ENCODE measurements at regions not wholly inside any gene's neighbourhood (a gene's known extent, or its start where the extent isn't known, plus 50 kb on each side); places are given as distances from the start of the nearest gene placed in this dataset.

DNA sequence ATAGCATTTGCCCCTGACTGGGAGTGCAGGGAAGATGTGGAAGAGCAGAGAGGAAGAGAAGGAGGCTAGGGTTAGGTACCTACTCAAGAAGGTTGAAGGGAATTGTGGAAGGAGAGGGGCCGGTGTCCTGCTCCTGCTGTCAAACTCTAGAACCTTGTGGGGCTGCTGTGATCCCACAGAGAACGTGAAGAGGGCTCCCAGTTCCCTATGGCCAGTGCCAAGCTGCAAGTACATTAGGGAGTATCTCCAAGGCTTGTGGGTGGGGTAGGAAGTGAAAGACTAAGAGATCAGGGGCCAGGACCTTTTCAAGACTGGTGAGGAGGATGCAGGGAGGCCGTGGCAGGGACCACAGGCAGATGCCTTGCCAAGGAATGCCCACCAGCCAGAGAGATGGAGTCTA is 263.4 kb downstream of the CDH26 start:
- H3K4me1 Mint-ChIP-seq = peaks cover 9% of the 10 kb centered on the region
- Histone ChIP-seq H3K79me2 (ENCODE audit: low read depth) (no peaks in the 10 kb centered on the region), H3K9ac (no peak overlapping the region), H3K27ac (no peak overlapping the region), H3K4me3 (no peak overlapping the region), H3K4me2 (no peak overlapping the region), H3F3A (ENCODE audit: low read depth) (no peaks in the 10 kb centered on the region), H3K4me1 (no peaks in the 10 kb centered on the region), H3K27me3 (no peaks in the 10 kb centered on the region), H2AFZ (replicated peaks) (no peak overlapping the region), H3K9me3 (ENCODE audit: low read depth) (no peaks in the 10 kb centered on the region), H3K36me3 (no peaks in the 10 kb centered on the region), H4K20me1 (ENCODE audit: low read depth) (no peaks in the 10 kb centered on the region)
- no peaks in the 10 kb centered on the region for H3K36me3 Mint-ChIP-seq
- no peak overlapping the region for H3K4me3 Mint-ChIP-seq
- no peak for DNase-seq (ENCODE audit: low spot score)
- H3K9me3 Mint-ChIP-seq = no peaks in the 10 kb centered on the region
- no peaks in the 10 kb centered on the region for H3K27me3 Mint-ChIP-seq (ENCODE audit: insufficient read depth, low read depth)
- no peak overlapping the region for H3K27ac Mint-ChIP-seq
- TF ChIP-seq EZH2 (IDR thresholded peaks at IDR 0.05) (no peak), EZH2phosphoT487 (IDR thresholded peaks at IDR 0.05) (no peak)
- TF ChIP-seq, protein P1, sequence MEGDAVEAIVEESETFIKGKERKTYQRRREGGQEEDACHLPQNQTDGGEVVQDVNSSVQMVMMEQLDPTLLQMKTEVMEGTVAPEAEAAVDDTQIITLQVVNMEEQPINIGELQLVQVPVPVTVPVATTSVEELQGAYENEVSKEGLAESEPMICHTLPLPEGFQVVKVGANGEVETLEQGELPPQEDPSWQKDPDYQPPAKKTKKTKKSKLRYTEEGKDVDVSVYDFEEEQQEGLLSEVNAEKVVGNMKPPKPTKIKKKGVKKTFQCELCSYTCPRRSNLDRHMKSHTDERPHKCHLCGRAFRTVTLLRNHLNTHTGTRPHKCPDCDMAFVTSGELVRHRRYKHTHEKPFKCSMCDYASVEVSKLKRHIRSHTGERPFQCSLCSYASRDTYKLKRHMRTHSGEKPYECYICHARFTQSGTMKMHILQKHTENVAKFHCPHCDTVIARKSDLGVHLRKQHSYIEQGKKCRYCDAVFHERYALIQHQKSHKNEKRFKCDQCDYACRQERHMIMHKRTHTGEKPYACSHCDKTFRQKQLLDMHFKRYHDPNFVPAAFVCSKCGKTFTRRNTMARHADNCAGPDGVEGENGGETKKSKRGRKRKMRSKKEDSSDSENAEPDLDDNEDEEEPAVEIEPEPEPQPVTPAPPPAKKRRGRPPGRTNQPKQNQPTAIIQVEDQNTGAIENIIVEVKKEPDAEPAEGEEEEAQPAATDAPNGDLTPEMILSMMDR (IDR thresholded peaks at IDR 0.05) = no peak

GRCh38 chr20:60222497-60222896 is 264.3 kb downstream of the CDH26 start:
- no peak overlapping the region for H3K9ac ChIP-seq
- Mint-ChIP-seq H3K27ac (no peak overlapping the region), H3K4me3 (no peak overlapping the region), H3K4me1 (peaks cover 9% of the 10 kb centered on the region), H3K9me3 (no peaks in the 10 kb centered on the region), H3K36me3 (no peaks in the 10 kb centered on the region), H3K27me3 (ENCODE audit: insufficient read depth, low read depth) (no peaks in the 10 kb centered on the region)
- no peak overlapping the region for H3K4me3 ChIP-seq
- H4K20me1 ChIP-seq (ENCODE audit: low read depth) = no peaks in the 10 kb centered on the region
- no peak for TF ChIP-seq EZH2 (IDR thresholded peaks at IDR 0.05)
- TF ChIP-seq, protein P1 (IDR thresholded peaks at IDR 0.05) = no peak
- TF ChIP-seq EZH2phosphoT487 (IDR thresholded peaks at IDR 0.05) = no peak
- H3K4me1 ChIP-seq = no peaks in the 10 kb centered on the region
- no peaks in the 10 kb centered on the region for H3K79me2 ChIP-seq (ENCODE audit: low read depth)
- H2AFZ ChIP-seq (replicated peaks) = no peak overlapping the region
- no peak overlapping the region for H3K4me2 ChIP-seq
- no peaks in the 10 kb centered on the region for H3K36me3 ChIP-seq
- no peak for DNase-seq (ENCODE audit: low spot score)
- no peaks in the 10 kb centered on the region for H3K27me3 ChIP-seq
- H3K27ac ChIP-seq = no peak overlapping the region
- H3K9me3 ChIP-seq (ENCODE audit: low read depth) = no peaks in the 10 kb centered on the region
- H3F3A ChIP-seq (ENCODE audit: low read depth) = no peaks in the 10 kb centered on the region

DNA sequence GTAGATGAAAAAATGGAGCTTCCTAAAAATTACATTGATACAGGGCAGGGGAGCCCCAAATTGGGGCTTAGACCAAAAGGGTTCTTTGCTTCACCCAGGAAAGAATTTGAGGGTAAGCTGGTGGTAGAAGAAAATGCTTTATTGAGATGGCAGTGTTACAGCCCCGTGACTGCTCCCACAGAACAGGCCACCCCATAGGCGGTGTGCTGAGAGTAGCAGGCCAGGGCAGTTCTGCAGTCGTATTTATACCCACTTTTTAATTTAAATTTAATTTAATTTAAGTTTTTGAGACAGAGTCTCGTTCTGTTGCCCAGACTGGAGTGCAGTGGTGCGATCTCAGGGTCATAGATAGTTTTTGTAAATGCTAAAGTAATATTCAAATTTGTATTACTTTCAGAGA is 265.0 kb downstream of the CDH26 start:
- Mint-ChIP-seq H3K9me3 (no peaks in the 10 kb centered on the region), H3K27me3 (ENCODE audit: insufficient read depth, low read depth) (no peaks in the 10 kb centered on the region), H3K4me3 (no peak overlapping the region), H3K27ac (no peak overlapping the region), H3K36me3 (no peaks in the 10 kb centered on the region), H3K4me1 (peaks cover 9% of the 10 kb centered on the region)
- no peak for TF ChIP-seq EZH2phosphoT487 (IDR thresholded peaks at IDR 0.05)
- TF ChIP-seq, protein P1 (IDR thresholded peaks at IDR 0.05) = no peak
- no peak for TF ChIP-seq EZH2 (IDR thresholded peaks at IDR 0.05)
- H3K4me2 ChIP-seq = no peak overlapping the region
- H3K4me1 ChIP-seq = no peaks in the 10 kb centered on the region
- H3K79me2 ChIP-seq (ENCODE audit: low read depth) = no peaks in the 10 kb centered on the region
- H4K20me1 ChIP-seq (ENCODE audit: low read depth) = no peaks in the 10 kb centered on the region
- H3K27me3 ChIP-seq = no peaks in the 10 kb centered on the region
- H2AFZ ChIP-seq (replicated peaks) = no peak overlapping the region
- no peaks in the 10 kb centered on the region for H3K36me3 ChIP-seq
- no peak overlapping the region for H3K9ac ChIP-seq
- no peaks in the 10 kb centered on the region for H3F3A ChIP-seq (ENCODE audit: low read depth)
- H3K9me3 ChIP-seq (ENCODE audit: low read depth) = no peaks in the 10 kb centered on the region
- no peak for DNase-seq (ENCODE audit: low spot score)
- no peak overlapping the region for H3K27ac ChIP-seq
- no peak overlapping the region for H3K4me3 ChIP-seq
